NB4 (cell line): ENCODE measurements at regions not wholly inside any gene's neighbourhood (a gene's known extent, or its start where the extent isn't known, plus 50 kb on each side); places are given as distances from the start of the nearest gene placed in this dataset.

Source experiments
- POLR2A ChIP-seq: IDR thresholded peaks from 2 replicates; pipeline ENCODE4 v1.6.1; 2011; ENCODE audit warnings: mild to moderate bottlenecking; ENCODE audit not compliant: insufficient read length; ENCODE audit errors: extremely low read depth
- TF ChIP-seq, protein P1 (sequence below): IDR thresholded peaks from one replicate; pipeline ENCODE4 v1.5.1; 2012; ENCODE audit warnings: low read depth, low read length
- TF ChIP-seq, protein P2 (sequence below): IDR thresholded peaks from 2 replicates; pipeline ENCODE4 v1.6.1; 2011; ENCODE audit warnings: low read depth, low read length

DNA sequence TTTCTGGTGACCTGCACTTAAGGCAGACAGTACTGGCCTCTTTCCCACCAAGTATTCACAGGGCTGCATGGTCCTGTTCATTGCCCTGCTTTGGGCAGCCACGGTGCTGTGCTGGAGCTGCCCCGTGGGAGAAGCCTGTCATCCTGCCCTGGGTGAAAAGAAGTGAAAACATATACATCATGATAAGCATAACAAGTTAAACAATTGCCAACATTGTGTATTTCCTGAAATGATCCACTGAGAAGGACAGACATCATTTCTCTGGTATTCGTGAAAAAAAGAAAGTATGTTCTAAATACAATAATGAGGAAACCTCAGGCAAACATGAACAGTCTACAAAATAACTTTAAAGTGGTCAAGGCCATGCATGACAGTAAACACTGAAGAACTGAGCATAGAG lies 393.1 kb downstream of the TMEM135 start:
- TF ChIP-seq, protein P1, sequence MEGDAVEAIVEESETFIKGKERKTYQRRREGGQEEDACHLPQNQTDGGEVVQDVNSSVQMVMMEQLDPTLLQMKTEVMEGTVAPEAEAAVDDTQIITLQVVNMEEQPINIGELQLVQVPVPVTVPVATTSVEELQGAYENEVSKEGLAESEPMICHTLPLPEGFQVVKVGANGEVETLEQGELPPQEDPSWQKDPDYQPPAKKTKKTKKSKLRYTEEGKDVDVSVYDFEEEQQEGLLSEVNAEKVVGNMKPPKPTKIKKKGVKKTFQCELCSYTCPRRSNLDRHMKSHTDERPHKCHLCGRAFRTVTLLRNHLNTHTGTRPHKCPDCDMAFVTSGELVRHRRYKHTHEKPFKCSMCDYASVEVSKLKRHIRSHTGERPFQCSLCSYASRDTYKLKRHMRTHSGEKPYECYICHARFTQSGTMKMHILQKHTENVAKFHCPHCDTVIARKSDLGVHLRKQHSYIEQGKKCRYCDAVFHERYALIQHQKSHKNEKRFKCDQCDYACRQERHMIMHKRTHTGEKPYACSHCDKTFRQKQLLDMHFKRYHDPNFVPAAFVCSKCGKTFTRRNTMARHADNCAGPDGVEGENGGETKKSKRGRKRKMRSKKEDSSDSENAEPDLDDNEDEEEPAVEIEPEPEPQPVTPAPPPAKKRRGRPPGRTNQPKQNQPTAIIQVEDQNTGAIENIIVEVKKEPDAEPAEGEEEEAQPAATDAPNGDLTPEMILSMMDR: no peak
- no peak for TF ChIP-seq POLR2A
- TF ChIP-seq, protein P2, sequence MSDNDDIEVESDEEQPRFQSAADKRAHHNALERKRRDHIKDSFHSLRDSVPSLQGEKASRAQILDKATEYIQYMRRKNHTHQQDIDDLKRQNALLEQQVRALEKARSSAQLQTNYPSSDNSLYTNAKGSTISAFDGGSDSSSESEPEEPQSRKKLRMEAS: no peak
